ENCODE measurements at regions not wholly inside any gene's neighbourhood (a gene's known extent, or its start where the extent isn't known, plus 50 kb on each side); places are given as distances from the start of the nearest gene placed in this dataset.

DNA sequence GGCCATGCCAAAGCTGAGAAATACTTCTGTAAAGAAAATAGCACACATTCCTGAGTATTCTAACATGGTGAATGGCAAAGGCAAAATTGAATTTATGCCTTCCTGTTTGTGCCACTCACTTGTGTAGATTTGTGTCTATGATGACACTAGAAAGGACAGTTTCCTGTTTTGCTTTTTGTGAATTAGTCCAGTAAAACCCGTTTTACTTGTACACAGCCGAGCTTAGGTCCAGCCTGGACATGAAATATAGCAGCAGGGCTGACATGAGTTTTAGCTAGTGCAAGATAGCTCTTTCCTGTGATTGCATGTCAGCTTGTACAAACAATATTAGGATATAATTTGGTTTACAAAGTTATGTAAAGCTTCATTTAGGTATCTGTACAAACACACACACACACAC, 1891.7 kb upstream of the WWC1 start:
- H3K9ac ChIP-seq (ENCODE audit: low read length), result no peak overlapping the region
- no peaks in the 10 kb centered on the region for H3K36me3 ChIP-seq (ENCODE audit: control insufficient read depth, insufficient read depth, low read length)
- no peak overlapping the region for H3K4me3 ChIP-seq (ENCODE audit: low read depth, low read length)
- no peaks in the 10 kb centered on the region for H3K9me3 ChIP-seq (ENCODE audit: control insufficient read depth, insufficient read depth, low read depth, low read length)
- no peak overlapping the region for H3K27ac ChIP-seq (ENCODE audit: low read depth, low read length)
- H3K27me3 ChIP-seq (ENCODE audit: control insufficient read depth, insufficient read depth, low read length), result no peaks in the 10 kb centered on the region
- H3K4me1 ChIP-seq (ENCODE audit: control insufficient read depth, insufficient read depth, low read length), result no peaks in the 10 kb centered on the region

DNA sequence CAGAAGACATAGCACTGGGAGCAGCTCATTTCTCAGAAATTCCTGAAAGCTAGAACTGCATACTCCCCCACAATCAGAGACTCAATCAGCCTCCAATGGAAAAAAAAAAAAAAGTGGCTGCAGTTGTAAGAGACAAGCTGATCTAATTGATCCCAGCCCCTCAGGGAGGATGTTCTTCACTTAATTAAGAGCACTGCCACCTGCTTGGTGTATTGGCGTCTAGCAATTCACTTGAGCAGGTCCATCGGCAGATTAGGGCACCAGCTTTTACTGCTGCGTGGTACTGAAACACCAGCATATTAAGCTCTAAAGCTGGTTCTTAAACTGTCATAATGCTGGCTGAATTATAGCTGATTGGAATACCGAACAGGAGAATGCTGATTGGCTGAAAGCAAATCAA, 1890.1 kb upstream of the WWC1 start:
- H3K4me3 ChIP-seq (ENCODE audit: low read depth, low read length), result no peak overlapping the region

GRCh38 chr5:166412191-166412590, 1879.3 kb upstream of the WWC1 start:
- no peaks in the 10 kb centered on the region for H3K36me3 ChIP-seq (ENCODE audit: control insufficient read depth, insufficient read depth, low read length)
- H3K27ac ChIP-seq (ENCODE audit: low read depth, low read length), result no peak overlapping the region
- no peaks in the 10 kb centered on the region for H3K9me3 ChIP-seq (ENCODE audit: control insufficient read depth, insufficient read depth, low read depth, low read length)
- H3K27me3 ChIP-seq (ENCODE audit: control insufficient read depth, insufficient read depth, low read length), result no peaks in the 10 kb centered on the region
- H3K4me1 ChIP-seq (ENCODE audit: control insufficient read depth, insufficient read depth, low read length), result peaks cover 12% of the 10 kb centered on the region; the same call in 1 of the 2 replicates
- H3K9ac ChIP-seq (ENCODE audit: low read length), result no peak overlapping the region
- H3K4me3 ChIP-seq (ENCODE audit: low read depth, low read length), result no peak overlapping the region

More for the DNA sequence above, 1890.1 kb upstream of the WWC1 start:
- no peaks in the 10 kb centered on the region for H3K27me3 ChIP-seq (ENCODE audit: control insufficient read depth, insufficient read depth, low read length)
- H3K36me3 ChIP-seq (ENCODE audit: control insufficient read depth, insufficient read depth, low read length), result no peaks in the 10 kb centered on the region
- H3K9me3 ChIP-seq (ENCODE audit: control insufficient read depth, insufficient read depth, low read depth, low read length), result no peaks in the 10 kb centered on the region
- H3K27ac ChIP-seq (ENCODE audit: low read depth, low read length), result no peak overlapping the region
- no peak overlapping the region for H3K9ac ChIP-seq (ENCODE audit: low read length)
- peaks cover 3% of the 10 kb centered on the region; the same call in 1 of the 2 replicates for H3K4me1 ChIP-seq (ENCODE audit: control insufficient read depth, insufficient read depth, low read length)

DNA sequence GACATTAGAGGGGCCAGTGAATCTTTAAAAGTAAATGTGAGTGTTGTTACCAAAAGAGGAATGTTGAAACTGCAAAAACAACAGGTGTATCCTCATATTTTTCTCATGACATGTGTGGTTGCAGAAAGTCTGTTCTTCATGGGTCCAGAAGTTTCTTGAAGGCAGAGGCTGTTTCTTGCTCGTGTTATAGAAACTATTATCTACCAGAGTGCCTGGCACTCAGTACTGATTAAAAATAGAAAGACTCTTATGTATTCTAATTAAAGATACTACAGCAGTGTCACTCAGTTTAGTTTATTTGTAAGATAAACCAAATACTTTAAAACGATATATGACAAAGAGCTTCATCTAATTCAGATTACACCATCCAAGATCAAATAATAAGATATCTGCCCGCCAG, 1864.2 kb upstream of the WWC1 start:
- Histone ChIP-seq H3K9ac (ENCODE audit: low read length) (no peak overlapping the region), H3K4me1 (ENCODE audit: control insufficient read depth, insufficient read depth, low read length) (peaks cover 27% of the 10 kb centered on the region), H3K36me3 (ENCODE audit: control insufficient read depth, insufficient read depth, low read length) (no peaks in the 10 kb centered on the region), H3K9me3 (ENCODE audit: control insufficient read depth, insufficient read depth, low read depth, low read length) (0 out of 2 replicates have a peak, but pooled peaks cover 4% of the 10 kb centered on the region), H3K4me3 (ENCODE audit: low read depth, low read length) (no peak overlapping the region), H3K27ac (ENCODE audit: low read depth, low read length) (no peak overlapping the region), H3K27me3 (ENCODE audit: control insufficient read depth, insufficient read depth, low read length) (no peaks in the 10 kb centered on the region)

- no peaks in the 10 kb centered on the region for H3K27me3 ChIP-seq (ENCODE audit: control insufficient read depth, insufficient read depth, low read length)
- no peak overlapping the region for H3K9ac ChIP-seq (ENCODE audit: low read length)
- no peak overlapping the region for H3K27ac ChIP-seq (ENCODE audit: low read depth, low read length)
- no peaks in the 10 kb centered on the region for H3K36me3 ChIP-seq (ENCODE audit: control insufficient read depth, insufficient read depth, low read length)
- peaks cover 29% of the 10 kb centered on the region for H3K4me1 ChIP-seq (ENCODE audit: control insufficient read depth, insufficient read depth, low read length)
- H3K4me3 ChIP-seq (ENCODE audit: low read depth, low read length), result no peak overlapping the region
- 0 out of 2 replicates have a peak, but pooled peaks cover 4% of the 10 kb centered on the region for H3K9me3 ChIP-seq (ENCODE audit: control insufficient read depth, insufficient read depth, low read depth, low read length)
Measured at GRCh38 chr5:166428264-166428803, 1863.1 kb upstream of the WWC1 start.

- Histone ChIP-seq H3K4me3 (ENCODE audit: low read depth, low read length) (peak overlapping the region; percentile 9), H3K4me1 (ENCODE audit: control insufficient read depth, insufficient read depth, low read length) (peaks cover 29% of the 10 kb centered on the region), H3K9me3 (ENCODE audit: control insufficient read depth, insufficient read depth, low read depth, low read length) (0 out of 2 replicates have a peak, but pooled peaks cover 4% of the 10 kb centered on the region), H3K36me3 (ENCODE audit: control insufficient read depth, insufficient read depth, low read length) (no peaks in the 10 kb centered on the region), H3K27me3 (ENCODE audit: control insufficient read depth, insufficient read depth, low read length) (no peaks in the 10 kb centered on the region), H3K27ac (ENCODE audit: low read depth, low read length) (peak overlapping the region; percentile 75), H3K9ac (ENCODE audit: low read length) (peak overlapping the region; percentile 31)
Measured at GRCh38 chr5:166430491-166431319, 1860.7 kb upstream of the WWC1 start.

DNA sequence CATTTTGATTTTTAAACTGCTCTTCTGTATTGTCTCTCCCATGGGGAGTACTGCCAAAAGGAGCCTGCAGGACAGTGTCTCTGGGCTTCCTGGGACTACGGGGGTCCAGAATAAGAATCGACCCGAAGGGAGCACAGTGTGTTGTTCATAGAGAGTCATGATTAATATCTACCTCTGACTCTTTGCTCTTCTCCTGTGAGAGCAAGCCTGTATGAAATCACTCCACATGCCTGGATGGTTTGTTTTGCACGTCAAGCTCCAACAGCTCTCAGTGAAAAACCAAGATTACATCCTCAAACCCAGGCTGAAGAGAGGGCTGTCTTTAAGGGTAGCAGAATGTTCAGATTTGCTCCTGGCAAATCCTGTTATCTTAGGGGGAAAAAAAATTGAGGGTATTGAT, 1860.0 kb upstream of the WWC1 start:
- Histone ChIP-seq H3K9me3 (ENCODE audit: control insufficient read depth, insufficient read depth, low read depth, low read length) (0 out of 2 replicates have a peak, but pooled peaks cover 4% of the 10 kb centered on the region), H3K27ac (ENCODE audit: low read depth, low read length) (peak overlapping the region; percentile 75), H3K4me3 (ENCODE audit: low read depth, low read length) (peak overlapping the region; percentile 7; the same call in 1 of the 2 replicates)

DNA sequence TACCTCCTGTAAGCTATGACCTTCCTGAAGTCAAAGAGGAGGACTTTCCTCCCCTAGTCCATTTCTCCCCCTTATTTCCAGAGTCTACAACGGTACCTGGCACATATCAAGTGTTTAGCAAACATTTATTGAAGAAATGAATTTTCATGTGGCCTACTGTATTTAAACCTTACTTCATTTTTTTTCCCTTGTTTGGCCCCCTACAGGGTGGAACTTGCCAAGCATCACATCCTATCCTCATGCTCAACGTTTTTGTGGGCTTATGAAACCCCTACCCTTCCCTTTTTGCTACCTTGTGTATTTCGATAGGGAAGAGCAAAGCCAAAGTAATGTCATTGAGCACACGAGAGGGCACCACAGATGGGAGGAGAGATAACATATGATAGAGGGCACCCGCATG, 1857.8 kb upstream of the WWC1 start:
- H3K9me3 ChIP-seq (ENCODE audit: control insufficient read depth, insufficient read depth, low read depth, low read length), result no peaks in the 10 kb centered on the region

More for the DNA sequence above, 1860.0 kb upstream of the WWC1 start:
- Histone ChIP-seq H3K4me1 (ENCODE audit: control insufficient read depth, insufficient read depth, low read length) (peaks cover 29% of the 10 kb centered on the region), H3K27me3 (ENCODE audit: control insufficient read depth, insufficient read depth, low read length) (no peaks in the 10 kb centered on the region), H3K36me3 (ENCODE audit: control insufficient read depth, insufficient read depth, low read length) (no peaks in the 10 kb centered on the region), H3K9ac (ENCODE audit: low read length) (peak overlapping the region; percentile 31)

DNA sequence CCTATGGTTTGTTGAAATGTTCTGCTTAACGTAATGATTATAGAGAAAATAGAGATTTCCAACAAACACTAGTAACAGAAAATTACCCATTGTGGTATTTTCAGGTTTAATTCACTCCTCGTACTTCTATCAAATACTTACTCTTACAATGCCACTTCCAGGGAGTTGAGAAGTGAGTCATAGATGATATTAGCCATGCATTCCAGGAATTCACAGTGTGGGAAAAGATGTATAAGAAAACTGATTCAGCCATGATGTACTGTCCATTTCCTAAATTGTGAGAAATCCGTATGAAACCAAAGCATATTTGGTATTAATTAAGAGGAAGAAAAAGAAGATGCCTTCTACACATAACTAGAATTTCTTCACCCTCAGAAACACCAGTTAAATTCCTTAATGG, 1854.6 kb upstream of the WWC1 start:
- Histone ChIP-seq H3K4me1 (ENCODE audit: control insufficient read depth, insufficient read depth, low read length) (peaks cover 6% of the 10 kb centered on the region), H3K27ac (ENCODE audit: low read depth, low read length) (no peak overlapping the region), H3K9me3 (ENCODE audit: control insufficient read depth, insufficient read depth, low read depth, low read length) (no peaks in the 10 kb centered on the region), H3K9ac (ENCODE audit: low read length) (no peak overlapping the region), H3K4me3 (ENCODE audit: low read depth, low read length) (no peak overlapping the region), H3K36me3 (ENCODE audit: control insufficient read depth, insufficient read depth, low read length) (no peaks in the 10 kb centered on the region), H3K27me3 (ENCODE audit: control insufficient read depth, insufficient read depth, low read length) (no peaks in the 10 kb centered on the region)

More for the DNA sequence above, 1857.8 kb upstream of the WWC1 start:
- Histone ChIP-seq H3K4me3 (ENCODE audit: low read depth, low read length) (no peak overlapping the region), H3K4me1 (ENCODE audit: control insufficient read depth, insufficient read depth, low read length) (peaks cover 29% of the 10 kb centered on the region), H3K36me3 (ENCODE audit: control insufficient read depth, insufficient read depth, low read length) (no peaks in the 10 kb centered on the region), H3K27me3 (ENCODE audit: control insufficient read depth, insufficient read depth, low read length) (no peaks in the 10 kb centered on the region), H3K27ac (ENCODE audit: low read depth, low read length) (no peak overlapping the region), H3K9ac (ENCODE audit: low read length) (no peak overlapping the region)

GRCh38 chr5:166486348-166486747, 1805.1 kb upstream of the WWC1 start:
- H3K4me3 ChIP-seq (ENCODE audit: low read depth, low read length), result no peak overlapping the region
- no peaks in the 10 kb centered on the region for H3K36me3 ChIP-seq (ENCODE audit: control insufficient read depth, insufficient read depth, low read length)
- H3K9ac ChIP-seq (ENCODE audit: low read length), result no peak overlapping the region
- no peak overlapping the region for H3K27ac ChIP-seq (ENCODE audit: low read depth, low read length)
- H3K27me3 ChIP-seq (ENCODE audit: control insufficient read depth, insufficient read depth, low read length), result no peaks in the 10 kb centered on the region
- H3K4me1 ChIP-seq (ENCODE audit: control insufficient read depth, insufficient read depth, low read length), result peaks cover 13% of the 10 kb centered on the region; the same call in 1 of the 2 replicates
- no peaks in the 10 kb centered on the region for H3K9me3 ChIP-seq (ENCODE audit: control insufficient read depth, insufficient read depth, low read depth, low read length)

DNA sequence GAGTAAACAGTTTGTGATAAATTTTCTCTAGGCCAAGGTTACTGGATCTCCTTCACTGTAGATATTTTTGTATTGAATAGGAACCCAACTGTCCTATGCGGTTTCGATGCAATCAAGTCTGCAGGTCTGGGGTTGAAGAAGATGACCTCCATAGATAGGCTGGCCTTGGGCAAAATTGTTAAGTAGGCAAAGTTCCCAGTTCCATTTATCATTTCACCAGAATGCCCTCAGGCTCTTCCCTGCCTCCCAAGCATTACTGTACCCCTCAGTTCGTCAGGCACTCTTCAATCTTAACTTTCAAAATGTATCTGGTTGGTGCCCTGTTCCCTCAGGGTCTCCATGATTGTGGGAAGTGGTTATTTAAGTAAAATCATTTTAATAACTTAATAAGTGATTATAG, 1802.9 kb upstream of the WWC1 start:
- H3K4me1 ChIP-seq (ENCODE audit: control insufficient read depth, insufficient read depth, low read length), result peaks cover 13% of the 10 kb centered on the region; the same call in 1 of the 2 replicates
- H3K4me3 ChIP-seq (ENCODE audit: low read depth, low read length), result no peak overlapping the region
- no peaks in the 10 kb centered on the region for H3K9me3 ChIP-seq (ENCODE audit: control insufficient read depth, insufficient read depth, low read depth, low read length)
- H3K36me3 ChIP-seq (ENCODE audit: control insufficient read depth, insufficient read depth, low read length), result no peaks in the 10 kb centered on the region
- H3K9ac ChIP-seq (ENCODE audit: low read length), result no peak overlapping the region
- no peaks in the 10 kb centered on the region for H3K27me3 ChIP-seq (ENCODE audit: control insufficient read depth, insufficient read depth, low read length)
- no peak overlapping the region for H3K27ac ChIP-seq (ENCODE audit: low read depth, low read length)
